Stimulated activated CD4-positive, alpha-beta T cell treated with anti-CD3 and anti-CD28 coated beads, Interleukin-4, amount 100 ng/mL, for 4 hours (primary cell): ENCODE measurements at regions not wholly inside any gene's neighbourhood (a gene's known extent, or its start where the extent isn't known, plus 50 kb on each side); places are given as distances from the start of the nearest gene placed in this dataset.

Experiments used
- DNase-seq, 2 experiments: peaks; one replicate each; pipeline ENCODE4 v3.0.0-alpha.2; 2020

DNA sequence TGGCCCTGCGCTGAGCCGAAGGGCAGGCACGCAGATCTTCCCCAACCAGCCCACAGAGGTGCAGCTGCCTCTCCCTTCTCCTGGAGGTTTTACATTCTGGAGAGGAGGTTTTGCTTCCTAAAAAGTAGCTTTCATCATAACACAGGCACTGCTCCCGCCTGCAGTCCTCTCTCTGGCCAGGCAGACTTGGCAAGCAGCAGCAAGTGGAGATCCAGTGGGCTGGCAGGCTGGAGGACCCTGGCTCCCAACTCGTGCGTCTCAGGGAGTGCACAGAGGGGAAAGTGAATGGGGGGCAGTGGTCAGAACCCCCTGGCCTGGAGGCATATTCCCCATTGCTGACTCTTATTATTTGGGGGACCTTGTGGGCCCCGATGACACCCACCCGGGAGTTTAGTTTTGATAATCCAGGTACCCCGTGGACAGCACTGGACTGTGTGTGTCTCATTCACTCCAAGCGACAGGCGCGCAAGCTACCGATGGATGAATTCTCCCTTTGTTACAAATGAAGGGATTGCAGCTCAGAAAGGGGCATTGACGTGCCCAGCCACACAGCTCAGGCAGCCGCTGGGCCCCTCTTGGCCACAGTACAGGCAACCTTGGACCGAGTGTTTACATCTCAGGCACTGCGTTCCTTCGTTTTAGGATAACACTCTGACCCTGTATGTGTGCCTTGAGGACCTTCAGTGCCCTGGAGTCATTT lies 1223.9 kb downstream of the BRD1 start:
- DNase-seq = no peak

DNA sequence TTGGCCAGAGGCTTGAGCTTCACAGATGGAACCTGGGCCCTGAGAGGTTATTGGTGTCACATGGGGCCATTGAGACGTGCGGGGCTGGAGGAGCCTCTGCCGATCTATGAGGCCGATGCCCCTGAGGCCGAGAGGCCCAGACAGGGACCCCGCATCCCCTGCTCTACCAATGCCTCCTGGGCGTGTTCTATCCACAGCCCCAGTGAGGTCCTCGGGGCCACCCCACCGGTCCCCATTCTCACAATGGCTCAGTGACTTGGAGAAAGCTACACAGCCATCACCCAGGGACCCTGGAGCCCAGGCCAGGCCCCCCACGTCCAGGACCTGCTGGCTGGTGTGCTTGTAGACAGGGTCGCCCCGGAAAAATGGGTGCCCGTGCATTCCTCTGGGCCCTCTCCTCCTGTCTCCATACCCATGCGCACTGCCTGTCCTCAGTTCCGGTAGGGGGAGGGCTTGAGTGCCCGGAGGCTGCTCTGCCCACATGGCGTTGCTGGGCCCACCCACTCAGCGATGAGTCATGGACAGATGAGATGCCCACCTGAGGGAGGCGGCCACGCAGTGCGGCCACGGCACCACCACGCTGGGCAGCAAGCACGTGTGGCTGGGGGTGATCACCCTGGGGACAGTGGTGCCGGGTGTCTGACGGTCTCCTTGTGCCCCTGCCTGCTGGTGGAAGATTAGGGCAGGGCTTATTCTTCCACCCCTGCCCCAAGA lies 1224.7 kb downstream of the BRD1 start:
- no peak for DNase-seq

DNA sequence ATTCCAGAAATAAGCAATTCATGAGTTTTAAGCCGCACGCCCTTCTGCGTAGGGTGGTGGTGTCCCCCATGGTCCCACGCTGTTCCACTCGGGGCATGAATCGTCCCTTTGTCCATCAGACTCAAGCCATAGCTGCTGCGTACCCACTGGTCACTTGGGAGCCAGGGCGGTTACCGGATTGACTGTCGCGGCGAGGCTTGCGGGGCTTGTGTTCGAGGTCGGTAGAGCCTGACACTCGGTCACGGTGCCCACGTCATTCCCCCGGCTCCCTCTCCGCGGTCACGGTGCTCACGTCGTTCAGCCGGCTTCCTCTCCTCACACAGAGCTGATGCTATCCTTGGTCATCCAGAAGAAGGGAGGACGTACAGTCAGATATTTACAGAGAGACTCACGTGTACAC lies 1227.0 kb downstream of the BRD1 start:
- DNase-seq = no peak

DNA sequence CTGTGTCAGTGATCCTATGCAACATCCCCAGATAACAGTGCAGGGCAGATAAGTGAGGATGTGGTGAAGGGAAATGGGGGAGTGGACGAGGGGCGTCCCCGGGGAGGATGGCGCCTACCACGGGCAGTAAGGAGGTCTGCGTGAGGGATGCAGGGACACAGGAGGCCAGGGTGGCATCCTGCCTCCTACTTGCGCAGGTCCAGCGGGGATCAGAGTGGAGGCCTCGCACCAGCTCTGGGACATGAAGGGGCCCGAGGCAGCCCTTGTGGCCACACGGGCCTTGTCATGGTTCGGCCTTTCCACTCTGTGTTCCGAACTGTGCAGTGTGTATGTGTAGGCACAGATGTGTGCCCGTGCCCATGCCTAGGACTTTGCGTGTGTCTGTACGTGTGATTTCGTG lies 1227.5 kb downstream of the BRD1 start:
- DNase-seq = no peak

DNA sequence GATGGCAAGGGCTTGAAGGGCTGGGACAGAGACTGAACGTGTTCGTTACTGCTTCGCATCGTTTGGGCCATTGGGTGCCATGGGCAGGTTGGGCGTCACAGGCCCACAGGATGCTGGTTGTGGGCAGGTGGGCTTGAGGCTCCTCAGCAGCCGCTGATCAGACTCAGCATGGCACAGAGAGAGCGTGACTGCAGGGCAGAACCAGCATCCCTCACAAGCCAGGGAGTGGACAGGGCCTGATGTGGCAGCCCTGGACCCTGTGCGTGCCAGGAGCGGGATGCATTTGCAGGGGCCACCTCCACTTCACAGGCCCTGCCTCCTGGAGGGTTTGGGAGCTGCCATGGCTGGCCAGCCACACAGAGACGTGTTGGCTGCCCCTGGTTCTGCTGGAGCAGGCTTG lies 1228.3 kb downstream of the BRD1 start:
- DNase-seq = no peak

DNA sequence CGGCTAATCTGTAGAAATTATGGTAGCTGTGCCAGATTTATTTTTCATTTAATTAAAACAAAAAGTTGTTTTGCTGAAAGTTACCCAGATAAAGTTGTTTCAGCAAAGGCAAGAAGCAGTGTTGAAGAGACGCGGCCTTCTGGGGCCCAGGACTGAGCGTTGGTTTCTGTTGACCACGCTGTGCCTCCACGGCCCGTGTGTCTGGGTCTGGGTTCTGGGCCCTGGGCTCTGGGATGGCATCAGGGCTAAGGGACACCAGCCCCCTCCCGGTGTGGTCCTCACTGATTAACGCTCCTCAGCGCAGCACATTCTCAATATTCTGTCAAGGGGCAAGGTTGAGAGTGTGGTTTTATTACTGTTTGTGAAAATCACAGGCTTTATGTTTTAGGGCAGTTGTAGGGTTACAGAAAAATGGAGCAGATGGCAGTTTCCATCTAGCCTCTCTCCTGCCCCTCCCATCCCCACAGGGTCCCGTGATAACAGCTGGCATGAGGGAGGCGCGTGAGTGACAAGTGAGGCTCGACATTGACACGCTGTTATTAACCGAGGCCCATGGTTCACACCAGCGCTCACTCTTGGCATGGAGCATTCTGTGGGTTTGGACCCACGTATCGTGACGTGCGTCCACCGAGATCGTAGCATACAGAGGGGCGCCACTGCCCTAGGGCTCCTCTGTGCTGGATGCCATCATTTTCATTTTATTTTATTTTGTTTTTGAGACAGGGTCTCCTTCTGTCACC lies 1231.4 kb downstream of the BRD1 start:
- no peak for DNase-seq

DNA sequence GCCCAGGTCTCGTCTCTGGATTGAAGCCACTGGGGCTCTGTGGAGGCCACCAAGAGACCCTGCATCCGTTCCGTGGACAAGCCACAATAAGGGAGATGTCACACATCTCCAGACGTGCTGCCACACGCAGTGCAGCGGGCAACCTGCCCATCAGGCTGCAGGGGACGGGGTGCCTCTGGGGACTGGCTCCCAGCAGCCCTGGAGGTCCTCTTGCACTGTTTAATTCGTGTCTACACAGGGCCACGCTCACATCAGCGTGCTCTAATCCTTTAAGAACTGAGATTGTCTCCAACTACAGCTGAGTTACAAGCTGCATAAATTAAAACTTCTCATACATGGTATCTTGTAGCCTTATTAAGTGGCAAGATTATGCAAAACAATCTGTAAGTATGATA lies 1232.2 kb downstream of the BRD1 start:
- no peak for DNase-seq

DNA sequence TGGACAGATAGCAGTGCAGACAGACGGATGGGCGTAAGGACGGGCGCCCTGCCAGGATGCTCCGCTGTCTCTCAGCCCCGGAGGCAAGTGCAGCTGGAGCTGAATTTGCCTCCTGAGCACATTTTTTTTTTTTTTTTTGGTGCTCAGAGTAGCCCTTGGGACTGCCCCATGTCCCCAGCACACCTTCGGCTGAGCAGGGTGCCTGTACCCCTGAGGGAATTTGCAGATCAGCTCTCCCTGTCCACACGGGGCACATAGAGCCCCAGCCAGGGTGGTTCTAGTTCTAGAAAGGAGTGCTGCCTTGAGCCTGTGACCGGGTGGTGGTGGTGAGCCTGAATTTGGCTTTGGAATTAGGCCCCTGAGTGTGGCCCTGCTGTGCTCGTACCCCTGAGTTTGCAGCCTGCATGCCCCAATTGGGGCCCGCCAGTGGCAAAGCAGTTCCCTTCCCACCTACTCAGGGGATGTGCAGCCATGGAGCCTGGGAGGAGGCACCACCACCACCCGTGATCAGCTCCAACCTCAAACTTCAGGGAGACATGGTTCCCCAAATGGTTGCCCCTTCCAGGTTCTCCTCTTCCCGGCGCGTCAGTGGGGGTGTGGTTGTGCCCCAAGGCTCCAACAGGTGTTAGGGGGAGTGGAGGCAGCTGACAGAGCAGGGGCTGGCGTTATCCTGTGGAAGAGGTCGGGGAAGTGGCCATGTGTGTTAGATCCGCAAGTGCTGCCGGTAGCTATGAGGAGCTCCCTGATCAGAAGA lies 1232.7 kb downstream of the BRD1 start:
- no peak for DNase-seq

DNA sequence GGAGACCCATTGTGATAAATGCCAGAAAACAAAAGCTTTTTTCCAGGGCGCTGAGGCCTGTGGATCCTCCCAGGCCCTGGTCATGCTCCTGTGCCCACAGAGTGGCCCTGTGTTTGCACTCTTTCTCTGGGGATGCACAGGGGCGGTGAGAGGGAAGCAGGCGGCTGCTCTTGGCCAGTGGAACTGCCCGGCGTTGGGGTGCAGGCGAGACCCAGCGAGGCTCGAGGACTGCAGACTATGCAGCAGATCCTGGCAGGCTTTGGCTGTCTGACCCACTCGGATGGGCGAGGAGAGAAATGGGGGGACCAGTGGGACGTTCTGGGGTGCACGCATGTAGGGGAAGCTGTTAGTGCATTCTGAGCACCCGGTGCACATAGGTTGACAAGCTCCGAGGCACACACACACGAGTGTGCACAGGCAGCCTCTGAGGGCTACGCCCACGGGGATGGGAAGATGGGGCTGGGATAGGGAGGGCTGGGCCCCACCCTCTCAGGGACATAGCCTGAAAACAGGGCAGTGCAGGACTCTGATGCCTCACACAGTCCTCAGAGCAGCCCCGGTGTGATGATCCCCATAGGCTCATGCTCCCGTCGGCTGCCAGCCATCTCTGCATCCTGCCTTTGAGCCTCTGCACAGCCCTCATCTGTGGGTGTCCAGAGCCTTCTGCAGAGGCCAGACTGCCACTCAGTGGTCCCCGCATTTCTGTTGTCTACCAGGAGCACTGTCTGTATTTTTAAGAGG lies 1233.5 kb downstream of the BRD1 start:
- no peak for DNase-seq

DNA sequence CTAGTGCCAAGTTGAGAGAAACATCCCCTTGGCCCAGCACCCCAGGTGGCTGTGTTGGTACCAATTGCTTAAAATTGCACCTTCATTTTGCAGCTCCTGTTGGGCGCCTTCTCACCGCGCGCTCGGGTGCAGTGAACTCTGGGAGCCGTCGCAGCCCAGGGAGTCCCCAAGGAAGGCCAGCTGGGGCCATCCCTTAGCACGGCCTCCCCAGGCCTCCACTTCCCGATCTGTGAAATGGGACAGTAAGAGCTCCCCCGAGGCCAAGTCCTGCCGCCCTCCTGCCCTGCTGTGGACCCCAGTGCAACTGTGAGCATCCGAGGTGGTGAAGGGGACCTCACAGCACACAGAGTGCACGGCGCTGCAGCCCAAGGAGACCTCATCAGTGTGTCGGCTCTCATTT lies 1234.1 kb downstream of the BRD1 start:
- DNase-seq = no peak

DNA sequence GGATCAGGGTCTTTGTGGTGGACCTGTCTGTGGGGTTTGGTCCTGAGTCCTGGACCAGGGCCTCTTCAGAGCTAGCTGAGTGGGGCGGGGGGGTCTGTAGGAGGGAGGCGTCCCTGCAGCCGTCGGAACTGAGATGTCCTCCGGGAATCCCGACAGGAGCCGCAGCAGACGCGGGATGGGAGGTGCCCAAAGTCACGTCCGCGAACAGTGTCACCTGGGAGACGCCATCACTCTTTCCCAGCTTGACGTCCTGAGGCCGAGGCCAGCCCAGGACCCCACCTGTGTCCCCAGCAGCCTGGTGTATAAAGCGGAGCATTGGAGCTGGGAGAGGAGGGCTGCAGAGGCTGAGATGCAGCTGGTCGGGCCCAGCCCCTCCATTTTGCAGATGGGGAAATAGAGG lies 1234.7 kb downstream of the BRD1 start:
- no peak for DNase-seq

DNA sequence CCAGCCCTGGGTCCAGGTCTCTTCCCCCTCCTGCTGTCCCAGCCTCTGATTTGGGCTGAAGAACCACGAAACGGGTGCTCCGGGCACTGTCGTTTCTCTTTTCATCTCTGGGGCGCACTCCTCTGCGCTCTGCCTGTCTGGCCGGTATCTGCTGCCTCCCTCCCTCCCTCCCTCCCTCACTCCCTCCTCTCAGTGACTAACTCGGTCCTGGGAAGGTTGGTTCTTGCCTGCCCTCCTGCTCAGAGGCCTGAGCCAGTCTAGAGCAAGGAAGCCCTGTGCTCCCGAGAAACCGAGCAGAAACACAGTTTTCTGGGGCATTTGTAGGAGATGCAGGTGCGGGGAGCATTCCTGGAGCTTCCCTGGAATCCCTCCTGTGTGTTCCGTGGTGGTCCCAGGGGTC lies 1235.2 kb downstream of the BRD1 start:
- DNase-seq = no peak

DNA sequence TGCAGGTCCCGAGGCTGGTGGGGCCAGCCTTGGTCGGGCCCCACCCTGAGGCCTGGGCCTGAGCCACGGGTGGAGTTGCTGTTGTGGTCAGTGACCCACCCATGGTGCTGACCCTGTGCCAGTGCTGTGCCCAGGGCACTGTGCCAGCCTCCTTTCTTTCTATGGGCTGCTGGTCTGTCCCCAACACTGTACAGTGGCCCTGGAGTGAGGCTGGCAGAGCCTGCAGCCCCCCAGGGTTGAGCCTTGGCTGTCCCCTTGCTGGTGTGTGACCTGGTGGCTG lies 1235.7 kb downstream of the BRD1 start:
- no peak for DNase-seq

DNA sequence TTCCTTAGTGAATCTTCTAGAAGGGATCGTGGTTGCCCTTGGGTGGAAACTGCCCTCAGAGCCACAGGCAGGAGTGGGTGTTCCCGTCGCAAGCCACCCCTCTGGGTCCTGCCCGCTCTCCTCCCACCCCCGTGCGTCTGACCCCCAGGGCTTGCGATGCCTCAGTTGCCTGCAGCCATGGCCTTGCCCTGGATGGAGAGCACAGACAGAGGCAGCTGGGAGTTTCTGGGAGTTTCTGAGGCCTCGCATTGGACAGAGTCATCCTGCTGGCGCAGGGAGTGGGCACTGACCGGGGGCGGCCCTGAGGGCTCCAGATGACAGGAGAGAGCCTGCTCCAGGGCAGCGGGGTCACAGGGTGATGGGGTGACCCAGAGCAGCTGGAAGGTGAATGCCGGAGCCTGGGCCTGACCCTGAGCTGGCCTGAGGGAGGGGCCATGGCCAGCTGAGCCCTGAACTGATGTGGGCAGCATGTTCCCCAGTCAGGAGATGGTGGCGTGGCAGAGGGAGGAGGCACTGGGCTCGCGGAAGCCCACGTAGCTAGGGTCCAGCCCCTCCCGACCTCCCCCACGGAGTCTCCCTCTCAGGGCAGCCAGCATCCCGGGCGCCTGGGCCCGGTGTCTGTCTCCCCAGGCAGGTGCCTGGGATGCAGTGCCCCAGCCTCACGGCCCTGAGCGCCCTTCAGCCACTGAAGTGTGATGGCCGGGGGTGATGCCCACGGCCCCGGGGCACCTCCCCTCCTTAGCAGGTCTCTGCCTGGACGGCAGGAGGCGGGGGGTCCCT lies 1236.2 kb downstream of the BRD1 start:
- no peak for DNase-seq

DNA sequence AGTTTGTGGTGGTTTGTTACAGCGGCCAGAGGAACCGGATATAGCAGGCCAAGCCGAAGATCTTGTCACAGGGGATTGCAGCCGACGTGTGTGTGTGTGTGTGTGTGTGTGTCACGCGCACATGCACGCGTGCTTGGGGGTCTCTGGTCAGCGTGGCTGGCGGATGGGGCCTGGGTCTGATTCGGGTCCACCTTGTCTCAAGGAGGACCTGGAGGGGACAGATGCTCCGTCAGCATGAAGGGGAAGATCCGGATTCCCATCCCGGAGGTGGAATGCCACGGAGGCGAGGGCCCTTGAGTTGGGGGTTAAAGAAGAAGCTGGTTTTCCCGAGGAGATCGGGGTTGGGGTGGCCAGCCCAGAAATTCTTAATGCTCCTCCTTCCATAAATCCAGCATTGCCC lies 1237.8 kb downstream of the BRD1 start:
- DNase-seq = no peak

DNA sequence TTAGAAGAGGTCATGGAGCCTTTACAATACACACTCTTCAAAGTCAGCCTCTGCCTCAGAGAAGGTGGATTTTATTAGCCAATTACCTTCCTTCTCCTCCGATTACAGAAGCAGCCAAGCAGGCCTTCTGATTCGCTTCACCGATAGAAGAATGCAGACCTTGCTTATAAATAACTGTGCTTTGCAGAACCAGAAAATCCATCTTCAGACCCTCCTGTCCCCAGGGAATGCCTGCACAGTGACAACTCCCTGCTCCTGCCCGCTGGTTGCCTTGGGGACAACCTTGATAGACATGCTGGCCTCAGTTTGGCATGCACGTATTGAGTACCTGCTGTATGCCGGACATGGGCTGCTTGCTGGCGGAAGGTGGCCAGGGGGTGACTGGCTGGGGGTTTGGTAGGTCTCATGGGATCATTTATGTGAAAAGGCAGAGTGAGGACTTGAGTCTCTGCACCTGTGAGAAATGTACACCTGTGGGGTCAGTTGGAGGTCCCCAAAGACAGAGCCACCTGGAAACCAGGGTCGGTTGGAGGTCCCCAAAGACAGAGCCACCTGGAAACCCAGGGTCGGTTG lies 1238.7 kb downstream of the BRD1 start:
- no peak for DNase-seq

DNA sequence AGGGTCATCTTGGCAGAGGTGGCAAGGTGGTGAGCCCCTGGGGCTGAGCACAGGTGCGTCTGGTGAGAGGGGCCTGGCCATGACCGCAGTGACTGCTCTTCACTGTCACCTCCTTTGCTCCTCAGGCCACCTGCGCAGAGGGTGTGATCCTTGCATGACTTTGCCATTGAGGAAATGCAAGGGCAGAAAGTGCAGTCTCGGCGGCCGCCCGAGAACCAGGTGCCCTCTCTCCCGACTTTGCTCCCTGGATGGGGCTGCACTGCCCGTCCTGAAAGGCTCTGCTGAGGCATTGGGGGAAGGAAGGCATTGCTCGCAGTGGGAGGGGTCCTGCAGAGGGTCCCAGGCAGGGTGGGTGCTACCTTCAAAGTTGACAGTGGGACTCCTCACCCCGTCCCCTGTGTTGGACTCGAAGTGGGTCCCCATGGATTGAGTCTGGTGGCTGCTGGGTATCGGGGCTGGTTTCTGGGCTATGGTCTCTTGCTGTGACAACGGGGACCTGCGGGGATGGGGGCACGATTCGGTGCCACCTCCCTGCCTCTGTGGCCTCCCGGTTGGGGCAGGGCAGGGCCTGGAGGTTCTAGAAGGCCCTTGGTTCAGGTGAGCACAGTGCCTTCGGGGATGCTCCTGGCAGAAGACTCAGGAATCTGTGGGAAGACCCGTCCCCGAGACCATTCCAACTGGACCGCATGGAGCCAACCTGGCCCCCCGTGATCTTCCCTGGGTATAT lies 1239.4 kb downstream of the BRD1 start:
- DNase-seq = no peak

DNA sequence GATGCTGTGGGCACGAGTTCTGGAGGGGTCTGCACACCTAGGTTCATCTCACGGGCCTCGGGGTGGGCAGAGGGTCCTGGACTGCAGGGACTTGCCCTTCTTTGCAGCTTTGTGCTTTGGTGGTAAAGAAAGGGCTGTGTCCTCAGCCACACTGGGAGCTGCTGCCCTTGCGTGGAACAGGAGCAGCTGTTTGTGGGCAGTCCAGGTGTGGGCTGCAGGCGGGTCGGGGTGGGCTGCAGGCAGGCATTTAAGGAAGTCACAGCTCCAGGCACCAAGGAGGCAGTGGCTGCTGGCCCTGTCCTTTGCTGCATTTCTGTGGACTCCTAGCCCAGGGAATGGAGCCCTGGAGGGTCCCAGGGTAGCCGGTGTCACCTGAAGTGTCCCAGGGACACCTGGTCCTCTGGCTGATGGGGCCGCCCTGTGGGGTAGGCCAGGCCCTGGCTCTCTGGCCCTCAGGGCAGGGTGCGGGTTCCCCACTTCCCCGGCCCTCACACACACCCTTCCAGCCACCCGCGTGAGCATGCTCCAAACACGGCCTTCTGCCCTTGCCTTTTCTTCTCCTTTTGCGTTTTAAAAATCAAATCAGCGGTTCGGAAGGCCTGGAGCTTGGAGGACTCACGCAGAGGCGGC lies 1240.3 kb downstream of the BRD1 start:
- no peak for DNase-seq

DNA sequence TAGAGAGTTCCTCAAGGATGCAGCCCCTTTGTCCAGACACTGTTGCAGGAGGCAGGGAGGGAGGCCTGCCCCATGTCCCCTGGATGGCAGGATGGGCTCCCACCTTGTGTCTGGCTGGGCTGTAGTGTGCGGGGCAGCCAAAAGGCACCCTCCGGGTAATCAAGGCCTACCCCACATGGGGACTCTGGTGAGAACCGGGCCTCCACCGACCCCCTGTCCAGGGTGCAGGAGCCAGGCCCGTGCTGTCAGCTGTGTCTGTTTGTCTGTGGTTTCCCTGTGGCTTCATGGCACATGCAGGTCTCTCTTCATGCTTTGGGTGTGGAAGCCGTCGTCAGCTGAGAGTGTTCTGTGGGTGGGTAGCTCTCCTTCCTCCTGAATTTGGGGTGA lies 1240.9 kb downstream of the BRD1 start:
- DNase-seq = no peak
